SK-N-SH treated with all-trans-retinoic acid at 6 μM for 48 hours (cell line): ENCODE measurements at regions not wholly inside any gene's neighbourhood (a gene's known extent, or its start where the extent isn't known, plus 50 kb on each side); places are given as distances from the start of the nearest gene placed in this dataset.

Source experiments
- GLIS3 ChIP-seq: fragments of 250-450 bp; sonication (Bioruptor Pico); IDR thresholded peaks from 2 replicates; pipeline ENCODE4 v1.5.0; 2020; ENCODE audit warnings: mild to moderate bottlenecking, moderate library complexity
- RARB ChIP-seq: fragments of 250-450 bp; sonication (Bioruptor Pico); IDR thresholded peaks from 2 replicates; pipeline ENCODE4 v1.8.0; 2021; ENCODE audit warnings: mild to moderate bottlenecking, moderate library complexity
- SNAI2 ChIP-seq: fragments of 250-450 bp; sonication (Bioruptor Pico); IDR thresholded peaks from 2 replicates; pipeline ENCODE4 v1.5.0; 2020; ENCODE audit warnings: mild to moderate bottlenecking, moderate library complexity
- ZFP3 ChIP-seq: fragments of 250-450 bp; sonication (Bioruptor Pico); IDR thresholded peaks from 2 replicates; pipeline ENCODE4 v1.5.0; 2020; ENCODE audit warnings: mild to moderate bottlenecking, moderate library complexity
- ZFP30 ChIP-seq: fragments of 450-650 bp; formaldehyde crosslinking; IDR thresholded peaks from 2 replicates; pipeline ENCODE4 v1.5.0; 2022; ENCODE audit warnings: mild to moderate bottlenecking, moderate library complexity
- ZNF8 ChIP-seq: fragments of 450-650 bp; formaldehyde crosslinking; IDR thresholded peaks from 2 replicates; pipeline ENCODE4 v1.5.0; 2020; ENCODE audit warnings: mild to moderate bottlenecking, moderate library complexity
- TF ChIP-seq, protein P1 (sequence below): fragments of 250-450 bp; sonication (Bioruptor Pico); IDR thresholded peaks from 2 replicates; pipeline ENCODE4 v1.8.0; 2020; ENCODE audit warnings: mild to moderate bottlenecking, moderate library complexity, borderline replicate concordance
- TF ChIP-seq, protein P2 (sequence below): fragments of 250-450 bp; sonication (Bioruptor Pico); IDR thresholded peaks from 2 replicates; pipeline ENCODE4 v1.5.1; 2020; ENCODE audit warnings: low read depth, mild to moderate bottlenecking, moderate library complexity

DNA sequence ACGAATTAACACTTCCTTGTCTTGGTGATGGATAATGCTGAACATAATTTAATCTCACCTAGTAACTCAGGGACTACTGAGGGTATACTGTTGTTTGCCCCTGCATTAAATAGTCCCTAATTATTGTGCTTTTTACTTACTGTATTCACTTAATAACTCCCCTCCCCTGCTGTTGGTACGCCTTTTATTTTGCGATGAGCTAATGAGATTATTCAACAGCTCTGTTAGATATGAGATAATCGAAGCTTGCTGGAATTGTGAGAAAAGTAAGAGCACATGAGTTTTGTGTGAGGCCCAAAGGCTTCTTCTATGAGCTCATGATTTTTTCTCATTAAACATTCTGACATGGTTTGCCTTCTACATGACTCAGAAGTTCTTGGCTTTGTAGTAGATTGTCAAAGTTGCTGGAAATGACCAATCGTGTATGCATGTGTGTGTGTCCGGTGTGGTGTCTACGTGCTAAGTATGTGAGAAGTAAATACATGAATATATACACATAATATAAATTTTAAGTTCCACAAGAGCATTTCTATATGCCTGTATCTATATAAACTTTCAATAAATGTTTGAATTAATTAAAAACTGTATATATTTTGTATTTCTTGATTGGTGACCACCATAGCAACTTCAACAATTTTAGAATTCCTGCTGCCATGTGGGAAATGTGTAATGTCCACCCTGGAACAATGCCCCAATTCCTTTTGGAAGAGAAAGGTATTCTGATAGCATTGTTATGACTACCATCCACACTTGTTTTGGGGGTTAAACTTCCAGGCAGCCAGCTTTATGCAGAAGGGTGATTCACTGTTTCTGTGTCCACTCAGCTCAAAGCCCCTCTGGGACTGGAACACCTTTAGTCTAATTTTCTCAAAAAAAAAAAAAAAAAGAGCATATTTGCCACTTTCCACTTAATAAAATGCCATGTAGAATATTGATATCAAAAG lies 106.2 kb downstream of the SAMD9 start:
- TF ChIP-seq SNAI2 (CRISPR knock-in tag) = no peak
- TF ChIP-seq, protein P1, sequence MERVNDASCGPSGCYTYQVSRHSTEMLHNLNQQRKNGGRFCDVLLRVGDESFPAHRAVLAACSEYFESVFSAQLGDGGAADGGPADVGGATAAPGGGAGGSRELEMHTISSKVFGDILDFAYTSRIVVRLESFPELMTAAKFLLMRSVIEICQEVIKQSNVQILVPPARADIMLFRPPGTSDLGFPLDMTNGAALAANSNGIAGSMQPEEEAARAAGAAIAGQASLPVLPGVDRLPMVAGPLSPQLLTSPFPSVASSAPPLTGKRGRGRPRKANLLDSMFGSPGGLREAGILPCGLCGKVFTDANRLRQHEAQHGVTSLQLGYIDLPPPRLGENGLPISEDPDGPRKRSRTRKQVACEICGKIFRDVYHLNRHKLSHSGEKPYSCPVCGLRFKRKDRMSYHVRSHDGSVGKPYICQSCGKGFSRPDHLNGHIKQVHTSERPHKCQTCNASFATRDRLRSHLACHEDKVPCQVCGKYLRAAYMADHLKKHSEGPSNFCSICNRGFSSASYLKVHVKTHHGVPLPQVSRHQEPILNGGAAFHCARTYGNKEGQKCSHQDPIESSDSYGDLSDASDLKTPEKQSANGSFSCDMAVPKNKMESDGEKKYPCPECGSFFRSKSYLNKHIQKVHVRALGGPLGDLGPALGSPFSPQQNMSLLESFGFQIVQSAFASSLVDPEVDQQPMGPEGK (CRISPR knock-in tag) = no peak; the same call in 1 of the 2 replicates
- TF ChIP-seq RARB (CRISPR knock-in tag) = no peak
- no peak for TF ChIP-seq GLIS3 (CRISPR knock-in tag)
- TF ChIP-seq, protein P2, sequence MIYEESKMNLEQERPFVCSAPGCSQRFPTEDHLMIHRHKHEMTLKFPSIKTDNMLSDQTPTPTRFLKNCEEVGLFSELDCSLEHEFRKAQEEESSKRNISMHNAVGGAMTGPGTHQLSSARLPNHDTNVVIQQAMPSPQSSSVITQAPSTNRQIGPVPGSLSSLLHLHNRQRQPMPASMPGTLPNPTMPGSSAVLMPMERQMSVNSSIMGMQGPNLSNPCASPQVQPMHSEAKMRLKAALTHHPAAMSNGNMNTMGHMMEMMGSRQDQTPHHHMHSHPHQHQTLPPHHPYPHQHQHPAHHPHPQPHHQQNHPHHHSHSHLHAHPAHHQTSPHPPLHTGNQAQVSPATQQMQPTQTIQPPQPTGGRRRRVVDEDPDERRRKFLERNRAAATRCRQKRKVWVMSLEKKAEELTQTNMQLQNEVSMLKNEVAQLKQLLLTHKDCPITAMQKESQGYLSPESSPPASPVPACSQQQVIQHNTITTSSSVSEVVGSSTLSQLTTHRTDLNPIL (CRISPR knock-in tag) = 0 out of 2 replicates have a peak, but pooled peaks have one; percentile 26
- TF ChIP-seq ZFP3 (CRISPR knock-in tag) = no peak
- no peak for TF ChIP-seq ZFP30 (CRISPR knock-in tag)
- peak; percentile 60; the same call in 1 of the 2 replicates for TF ChIP-seq ZNF8
